ENCODE measurements at regions not wholly inside any gene's neighbourhood (a gene's known extent, or its start where the extent isn't known, plus 50 kb on each side); places are given as distances from the start of the nearest gene placed in this dataset.

DNA sequence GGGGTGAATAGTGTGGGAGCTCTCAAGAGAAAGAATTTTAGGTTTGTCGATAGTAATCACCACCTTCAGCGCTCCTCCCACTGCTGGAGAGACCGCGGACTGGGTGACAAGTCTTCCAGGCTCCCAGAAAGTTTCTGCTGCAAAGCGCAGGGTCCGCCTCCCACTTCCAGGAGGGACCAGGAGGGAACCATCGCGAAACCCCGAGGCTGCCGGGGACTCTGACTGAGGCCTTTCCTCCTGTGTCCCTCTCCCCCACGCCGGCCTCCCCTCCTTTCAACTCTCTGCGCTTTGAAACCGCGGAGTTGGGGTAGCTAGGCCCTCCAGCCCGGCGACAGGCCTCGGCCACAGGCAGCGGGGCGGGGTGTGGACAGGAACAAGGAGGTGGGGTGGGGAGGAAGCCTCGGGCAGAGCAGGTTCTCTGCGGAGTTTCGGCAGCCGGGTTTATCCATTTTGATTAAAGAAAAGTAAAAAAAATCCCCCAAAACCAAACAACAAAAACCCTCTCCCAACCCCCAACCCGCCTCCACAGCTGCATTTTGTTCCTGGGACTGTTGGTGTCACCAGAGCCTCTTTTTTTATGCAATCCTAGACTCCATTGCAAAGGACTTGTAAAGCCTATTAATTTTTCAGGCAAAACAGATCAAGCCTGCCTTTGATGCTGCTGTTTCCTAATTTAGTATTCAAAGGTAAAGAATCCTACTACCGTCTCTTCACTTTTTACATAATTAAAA, 157.2 kb downstream of the TM9SF2 start:
- H3K4me3 ChIP-seq (ENCODE audit: low read depth, low read length) = peak overlapping the region; percentile 46
- TF ChIP-seq, protein P1, sequence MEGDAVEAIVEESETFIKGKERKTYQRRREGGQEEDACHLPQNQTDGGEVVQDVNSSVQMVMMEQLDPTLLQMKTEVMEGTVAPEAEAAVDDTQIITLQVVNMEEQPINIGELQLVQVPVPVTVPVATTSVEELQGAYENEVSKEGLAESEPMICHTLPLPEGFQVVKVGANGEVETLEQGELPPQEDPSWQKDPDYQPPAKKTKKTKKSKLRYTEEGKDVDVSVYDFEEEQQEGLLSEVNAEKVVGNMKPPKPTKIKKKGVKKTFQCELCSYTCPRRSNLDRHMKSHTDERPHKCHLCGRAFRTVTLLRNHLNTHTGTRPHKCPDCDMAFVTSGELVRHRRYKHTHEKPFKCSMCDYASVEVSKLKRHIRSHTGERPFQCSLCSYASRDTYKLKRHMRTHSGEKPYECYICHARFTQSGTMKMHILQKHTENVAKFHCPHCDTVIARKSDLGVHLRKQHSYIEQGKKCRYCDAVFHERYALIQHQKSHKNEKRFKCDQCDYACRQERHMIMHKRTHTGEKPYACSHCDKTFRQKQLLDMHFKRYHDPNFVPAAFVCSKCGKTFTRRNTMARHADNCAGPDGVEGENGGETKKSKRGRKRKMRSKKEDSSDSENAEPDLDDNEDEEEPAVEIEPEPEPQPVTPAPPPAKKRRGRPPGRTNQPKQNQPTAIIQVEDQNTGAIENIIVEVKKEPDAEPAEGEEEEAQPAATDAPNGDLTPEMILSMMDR (conservative IDR thresholded peaks at IDR 0.05; ENCODE audit: low read depth, low read length) = peak; percentile 61
- DNase-seq (ENCODE audit: low read depth) = peak; percentile 4

DNA sequence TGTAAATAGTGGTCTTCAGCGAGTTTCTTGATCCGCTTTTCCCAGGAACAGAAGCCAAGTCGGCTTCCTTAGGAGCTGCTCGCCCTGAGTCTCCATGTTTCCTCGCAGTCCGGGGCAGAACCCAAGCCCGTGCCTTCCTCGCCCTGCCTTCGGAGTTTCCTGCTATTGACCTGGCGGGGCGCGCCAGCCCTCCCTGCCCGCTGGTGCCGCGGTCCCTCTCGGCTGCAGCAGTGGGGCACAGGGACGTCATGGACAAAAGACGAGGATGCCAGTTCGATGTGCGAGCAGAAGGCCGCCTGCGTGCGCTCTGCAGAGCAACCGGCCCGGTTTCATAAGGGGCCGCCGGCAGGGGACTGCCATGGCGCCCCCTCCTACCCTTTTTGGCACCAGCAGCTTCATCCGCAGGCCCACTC, 156.6 kb downstream of the TM9SF2 start:
- TF ChIP-seq, protein P1 (conservative IDR thresholded peaks at IDR 0.05; ENCODE audit: low read depth, low read length) = no peak
- H3K4me3 ChIP-seq (ENCODE audit: low read depth, low read length) = peak overlapping the region; percentile 46

DNA sequence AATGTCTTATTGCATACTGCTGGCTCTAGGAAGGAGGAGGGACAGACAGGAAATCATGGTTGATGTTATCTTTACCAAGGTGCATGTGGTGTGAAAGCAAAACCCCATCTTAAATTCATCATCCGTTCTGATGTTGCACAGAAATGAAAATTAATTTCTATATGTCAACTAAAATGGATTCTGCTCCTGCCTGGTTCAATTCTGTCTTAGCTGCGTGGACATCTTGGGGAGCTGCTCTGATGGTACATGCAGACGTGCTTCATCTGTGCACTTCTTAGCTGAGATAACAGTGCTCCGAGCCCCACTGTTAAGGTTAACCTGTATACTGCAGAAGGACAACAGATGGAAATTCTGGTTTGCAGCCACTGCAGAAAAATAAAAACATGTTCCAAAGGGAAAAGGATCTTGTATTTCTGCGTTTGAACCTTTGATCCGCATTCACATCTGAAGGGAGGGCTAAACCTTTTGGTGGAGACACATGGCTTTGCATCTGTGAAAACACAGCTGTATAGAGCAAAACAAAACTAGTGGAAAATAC, 155.6 kb downstream of the TM9SF2 start:
- H3K4me3 ChIP-seq (ENCODE audit: low read depth, low read length) = no peak overlapping the region
- DNase-seq (ENCODE audit: low read depth) = no peak
- TF ChIP-seq, protein P1 (conservative IDR thresholded peaks at IDR 0.05; ENCODE audit: low read depth, low read length) = no peak

More for the DNA sequence above, 156.6 kb downstream of the TM9SF2 start:
- no peak for DNase-seq (ENCODE audit: low read depth)

DNA sequence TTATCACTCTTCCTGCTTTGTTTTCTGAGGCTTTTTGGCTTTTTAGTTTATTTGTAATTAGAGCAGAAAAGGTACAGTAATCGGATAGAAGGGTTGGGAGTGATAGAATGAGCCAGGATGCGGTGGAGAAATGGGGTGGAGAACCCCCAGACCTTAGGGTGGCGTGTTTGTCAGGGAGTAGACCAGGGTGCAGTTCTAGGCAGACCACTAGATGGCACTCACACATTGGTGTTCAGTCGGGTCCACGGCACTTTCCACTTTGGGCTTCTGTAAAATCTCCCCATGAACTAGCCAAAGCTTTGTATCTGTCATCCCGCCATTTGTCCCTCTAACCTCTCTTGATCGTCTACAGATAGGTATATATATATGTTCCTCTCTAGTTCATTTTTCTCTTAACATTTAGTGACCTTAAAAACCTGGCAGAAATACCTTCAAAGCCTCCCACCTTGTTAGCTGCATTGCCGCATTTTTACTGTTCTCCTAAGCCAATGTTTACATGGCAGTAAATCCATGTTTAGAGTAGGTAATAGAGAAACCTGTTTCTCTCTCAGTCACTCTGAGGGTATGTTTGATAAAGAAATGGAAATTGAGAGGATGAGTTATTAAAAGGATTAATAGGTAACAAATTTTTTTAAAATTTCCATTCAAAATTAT, 154.9 kb downstream of the TM9SF2 start:
- peak overlapping the region; percentile 51 for H3K4me3 ChIP-seq (ENCODE audit: low read depth, low read length)
- TF ChIP-seq, protein P1 (conservative IDR thresholded peaks at IDR 0.05; ENCODE audit: low read depth, low read length) = peak; percentile 98
- DNase-seq (ENCODE audit: low read depth) = peak; percentile 39

DNA sequence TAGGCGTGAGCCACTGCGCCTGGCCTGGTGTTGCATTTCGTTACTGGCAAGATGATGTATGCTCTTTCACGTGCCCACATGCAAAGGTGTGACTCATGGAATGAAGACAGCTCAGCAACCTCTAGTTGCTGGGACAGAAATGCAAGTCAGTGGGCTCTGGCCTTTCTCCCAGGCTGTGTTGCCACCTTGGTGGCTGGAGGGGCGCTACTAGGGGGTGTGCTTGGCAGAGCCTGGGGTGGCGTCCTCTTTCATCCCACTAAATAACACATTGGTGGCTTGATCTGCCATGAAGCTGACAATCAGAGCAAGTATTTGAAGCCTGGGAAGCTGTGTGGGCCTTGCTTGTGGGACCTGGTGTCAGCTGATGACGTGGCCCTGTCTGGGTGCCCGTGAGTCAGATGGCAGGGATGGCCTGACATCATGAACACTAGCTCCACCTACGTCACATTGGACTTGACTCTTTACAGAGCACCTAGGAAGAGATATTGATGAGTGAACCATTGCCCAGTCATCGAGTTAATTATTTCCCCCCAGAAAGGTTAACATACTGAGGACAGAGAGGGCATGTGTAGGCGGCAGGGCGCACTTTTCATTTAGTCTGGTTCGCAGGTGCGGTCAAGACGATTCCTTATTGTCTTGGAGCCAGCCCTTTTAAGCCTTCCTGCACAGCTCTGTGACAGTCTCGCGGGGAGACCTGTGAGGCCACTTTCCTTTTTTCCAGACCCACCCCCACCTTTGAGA, 154.2 kb downstream of the TM9SF2 start:
- peak; percentile 99 for DNase-seq (ENCODE audit: low read depth)
- TF ChIP-seq, protein P1 (conservative IDR thresholded peaks at IDR 0.05; ENCODE audit: low read depth, low read length) = no peak
- H3K4me3 ChIP-seq (ENCODE audit: low read depth, low read length) = peak overlapping the region; percentile 51

DNA sequence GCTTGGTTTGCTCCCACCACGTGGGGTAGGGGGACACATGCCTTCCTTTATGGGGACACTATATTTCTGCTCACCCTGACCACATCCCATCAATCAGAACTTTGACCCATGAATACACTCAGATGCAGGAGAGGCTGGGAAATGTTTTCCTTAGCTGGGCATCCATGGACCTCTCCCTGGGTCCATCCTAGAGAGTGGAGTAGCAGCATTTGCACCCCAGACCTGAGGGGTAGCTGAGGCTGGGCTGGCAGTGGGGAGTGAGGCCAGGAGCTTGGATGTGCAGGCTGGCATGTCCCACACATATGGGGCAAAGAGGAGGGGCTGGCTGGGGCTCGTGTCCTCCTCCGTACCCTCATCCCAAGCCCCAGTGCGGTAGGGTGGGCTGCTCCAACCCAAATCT, 152.8 kb downstream of the TM9SF2 start:
- DNase-seq (ENCODE audit: low read depth) = no peak
- TF ChIP-seq, protein P1 (conservative IDR thresholded peaks at IDR 0.05; ENCODE audit: low read depth, low read length) = no peak
- H3K4me3 ChIP-seq (ENCODE audit: low read depth, low read length) = no peak overlapping the region
